Naive B cell (primary cell): ENCODE measurements at regions not wholly inside any gene's neighbourhood (a gene's known extent, or its start where the extent isn't known, plus 50 kb on each side); places are given as distances from the start of the nearest gene placed in this dataset.

ENCODE experiments used
- ATAC-seq, 2 donors: fragments of 150-1000 bp; cut with Tn5 transposase; 2 replicates each; pipeline ENCODE4 v1.10.0; 2021; ENCODE audit warnings: low read depth in 2 of 2, mild to moderate bottlenecking in 2 of 2, moderate library complexity in 2 of 2
- DNase-seq: peaks from one replicate; pipeline ENCODE4 v3.0.0; 2022
- H3K27ac Mint-ChIP-seq, 6 donors: one replicate each; pipeline ENCODE4 v1.8.0; 2020 to 2022; ENCODE audit warnings: mild to moderate bottlenecking in 6 of 6, mixed read lengths in 6 of 6, moderate library complexity in 5 of 6, inconsistent platforms in 2 of 6
- H3K27me3 Mint-ChIP-seq, 3 donors: one replicate each; pipeline ENCODE4 v1.8.0; 2021 to 2022; ENCODE audit warnings: mixed read lengths in 3 of 3, mild to moderate bottlenecking in 1 of 3
- H3K36me3 Mint-ChIP-seq, 2 donors: one replicate each; pipeline ENCODE4 v1.8.0; 2020 to 2022; ENCODE audit warnings: mixed read lengths in 2 of 2, inconsistent platforms in 1 of 2, mild to moderate bottlenecking in 1 of 2
- H3K4me1 Mint-ChIP-seq, 3 donors: one replicate each; pipeline ENCODE4 v1.8.0; 2020 to 2022; ENCODE audit warnings: mixed read lengths in 3 of 3, inconsistent platforms in 1 of 3, mild to moderate bottlenecking in 1 of 3, moderate library complexity in 1 of 3
- H3K4me3 Mint-ChIP-seq, 8 donors: one replicate each; pipeline ENCODE4 v1.8.0; 2020 to 2022; ENCODE audit warnings: mild to moderate bottlenecking in 8 of 8, mixed read lengths in 8 of 8, moderate library complexity in 8 of 8, inconsistent platforms in 2 of 8
- H3K9me3 Mint-ChIP-seq, 7 donors: one replicate each; pipeline ENCODE4 v1.8.0; 2020 to 2022; ENCODE audit warnings: mixed read lengths in 7 of 7, mild to moderate bottlenecking in 5 of 7, inconsistent platforms in 2 of 7, moderate library complexity in 1 of 7

GRCh38 chr3:194277104-194277785 lies 73.9 kb downstream of the CPN2 start:
- no peak for DNase-seq
- H3K36me3 Mint-ChIP-seq, result no peaks in the 10 kb centered on the region
- no peak for ATAC-seq
- H3K27ac Mint-ChIP-seq, result no peak overlapping the region
- peaks cover 5 to 9% (median 7%) of the 10 kb centered on the region in 3 donors for H3K4me1 Mint-ChIP-seq
- H3K4me3 Mint-ChIP-seq, result no peak overlapping the region
- H3K9me3 Mint-ChIP-seq, result no peaks in the 10 kb centered on the region
- H3K27me3 Mint-ChIP-seq, result peaks cover 23 to 63% (median 63%) of the 10 kb centered on the region in 3 donors

- no peak overlapping the region for H3K4me3 Mint-ChIP-seq
- ATAC-seq, result no peak
- H3K36me3 Mint-ChIP-seq, result no peaks in the 10 kb centered on the region
- peaks cover 6 to 9% (median 7%) of the 10 kb centered on the region in 3 donors for H3K4me1 Mint-ChIP-seq
- DNase-seq, result no peak
- H3K9me3 Mint-ChIP-seq, result no peaks in the 10 kb centered on the region
- peaks cover 28 to 63% (median 63%) of the 10 kb centered on the region in 3 donors for H3K27me3 Mint-ChIP-seq
- no peak overlapping the region for H3K27ac Mint-ChIP-seq
Observed at GRCh38 chr3:194277786-194278130, 73.4 kb downstream of the CPN2 start.

DNA sequence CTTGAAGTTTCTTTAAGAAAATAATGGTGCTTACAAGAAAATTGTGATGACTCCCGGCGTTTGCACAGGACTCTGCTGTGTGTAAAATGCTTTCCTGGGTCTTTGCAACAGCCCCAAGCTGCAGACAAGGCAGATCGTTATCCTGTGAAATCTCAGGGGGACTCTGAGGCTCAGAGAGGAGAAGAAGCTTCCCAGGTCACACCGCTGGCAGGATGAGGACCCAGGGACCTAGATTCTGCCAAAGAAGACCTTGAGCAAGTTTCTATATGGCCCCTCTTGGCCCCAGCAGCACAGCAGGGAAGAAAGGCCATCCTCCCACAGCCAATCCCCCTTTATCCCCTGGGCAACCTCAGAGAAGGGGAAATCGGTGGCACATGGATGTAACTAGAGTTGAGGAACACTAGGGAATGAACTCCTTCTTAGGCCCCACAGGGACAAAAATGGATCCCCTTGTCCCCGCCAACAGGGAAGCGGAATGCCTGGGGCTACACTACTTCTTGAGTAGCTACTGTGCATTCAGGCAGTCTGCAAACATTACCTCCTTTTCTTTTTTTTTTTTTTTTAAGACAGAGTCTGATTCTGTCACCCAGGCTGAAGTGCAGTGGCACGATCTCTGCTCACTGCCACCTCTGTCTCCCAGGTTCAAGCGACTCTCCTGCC lies 72.8 kb downstream of the CPN2 start:
- Mint-ChIP-seq H3K4me3 (no peak overlapping the region), H3K36me3 (no peaks in the 10 kb centered on the region), H3K27me3 (peaks cover 29 to 65% (median 61%) of the 10 kb centered on the region in 3 donors), H3K9me3 (no peaks in the 10 kb centered on the region), H3K27ac (peak overlapping the region in 1 of 6 donors; percentile 41), H3K4me1 (peaks cover 7 to 9% (median 8%) of the 10 kb centered on the region in 3 donors)
- no peak for ATAC-seq
- DNase-seq, result no peak

GRCh38 chr3:194279101-194279500 lies 72.0 kb downstream of the CPN2 start:
- no peak overlapping the region for H3K27ac Mint-ChIP-seq
- DNase-seq (no peak), ATAC-seq (no peak)
- H3K27me3 Mint-ChIP-seq, result peaks cover 33 to 67% (median 58%) of the 10 kb centered on the region in 3 donors
- H3K4me3 Mint-ChIP-seq, result no peak overlapping the region
- no peaks in the 10 kb centered on the region for H3K36me3 Mint-ChIP-seq
- peaks cover 7 to 9% (median 8%) of the 10 kb centered on the region in 3 donors for H3K4me1 Mint-ChIP-seq
- no peaks in the 10 kb centered on the region for H3K9me3 Mint-ChIP-seq

DNA sequence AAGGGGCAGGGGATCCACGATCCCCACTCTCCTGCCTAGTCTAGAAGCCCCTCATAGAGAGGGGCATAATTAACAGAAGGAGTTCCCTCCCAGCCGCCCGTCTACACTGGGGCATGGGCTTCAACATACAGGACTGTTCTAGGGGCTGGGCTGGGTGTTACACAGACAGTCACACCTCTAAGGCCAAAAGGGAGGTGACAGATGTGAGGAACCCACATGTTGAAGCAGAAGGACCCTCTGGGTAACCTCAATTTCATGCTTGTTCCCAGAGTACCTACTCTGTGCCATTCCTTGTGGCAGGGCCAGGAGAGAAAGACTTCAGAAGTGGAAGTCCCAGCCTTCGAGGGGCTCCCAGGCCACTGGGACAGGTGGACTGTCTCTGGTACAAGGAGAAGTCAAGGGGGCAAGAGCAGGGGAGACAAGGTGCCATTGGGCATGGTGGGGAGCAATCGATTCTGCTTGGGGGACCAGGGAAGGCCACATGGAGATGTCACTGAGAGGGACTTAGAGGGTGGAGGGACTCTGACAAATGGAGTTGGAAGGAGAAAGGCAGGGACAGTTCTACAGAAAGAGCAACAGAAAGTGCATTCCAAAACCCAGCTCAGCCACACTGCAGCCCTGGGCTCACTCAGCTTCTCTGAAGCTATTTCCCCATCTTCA lies 71.3 kb downstream of the CPN2 start:
- no peak for ATAC-seq
- no peaks in the 10 kb centered on the region for H3K9me3 Mint-ChIP-seq
- H3K4me3 Mint-ChIP-seq, result no peak overlapping the region
- H3K27ac Mint-ChIP-seq, result no peak overlapping the region
- peaks cover 32 to 64% (median 53%) of the 10 kb centered on the region in 3 donors for H3K27me3 Mint-ChIP-seq
- H3K36me3 Mint-ChIP-seq, result no peaks in the 10 kb centered on the region
- no peak for DNase-seq
- peaks cover 6 to 8% (median 6%) of the 10 kb centered on the region in 3 donors for H3K4me1 Mint-ChIP-seq

GRCh38 chr3:194280777-194281176 lies 70.4 kb downstream of the CPN2 start:
- Mint-ChIP-seq H3K27ac (no peak overlapping the region), H3K27me3 (peaks cover 26 to 55% (median 46%) of the 10 kb centered on the region in 3 donors), H3K4me1 (peaks cover 0 to 4% (median 0%) of the 10 kb centered on the region in 3 donors), H3K4me3 (no peak overlapping the region), H3K9me3 (no peaks in the 10 kb centered on the region), H3K36me3 (no peaks in the 10 kb centered on the region)
- DNase-seq (no peak), ATAC-seq (no peak)

DNA sequence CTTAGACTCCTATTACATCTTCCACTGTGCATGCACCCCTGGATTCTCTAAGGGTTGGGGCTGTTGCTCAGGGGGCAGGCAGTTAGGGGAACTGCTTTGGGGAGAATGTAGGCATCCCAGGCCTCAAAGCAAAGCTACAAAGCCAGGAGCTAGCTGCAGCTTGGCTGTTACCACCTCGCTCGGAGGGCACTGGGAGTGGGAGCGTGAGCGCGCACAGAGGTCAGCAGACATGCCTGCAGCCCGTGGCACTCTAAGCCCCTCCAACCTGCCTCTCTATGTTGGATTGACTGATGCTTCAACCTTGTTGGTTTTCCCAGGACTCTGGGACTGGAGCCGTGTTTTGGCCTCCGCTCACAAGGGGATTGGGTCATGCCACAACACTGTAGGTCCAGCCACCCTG lies 69.8 kb downstream of the CPN2 start:
- Mint-ChIP-seq H3K9me3 (no peaks in the 10 kb centered on the region), H3K36me3 (no peaks in the 10 kb centered on the region), H3K27me3 (peaks cover 26 to 50% (median 46%) of the 10 kb centered on the region in 3 donors), H3K4me3 (no peak overlapping the region), H3K27ac (peak overlapping the region in 1 of 6 donors; percentile 21), H3K4me1 (peaks cover 0 to 4% (median 0%) of the 10 kb centered on the region in 3 donors)
- no peak for ATAC-seq
- DNase-seq, result no peak

DNA sequence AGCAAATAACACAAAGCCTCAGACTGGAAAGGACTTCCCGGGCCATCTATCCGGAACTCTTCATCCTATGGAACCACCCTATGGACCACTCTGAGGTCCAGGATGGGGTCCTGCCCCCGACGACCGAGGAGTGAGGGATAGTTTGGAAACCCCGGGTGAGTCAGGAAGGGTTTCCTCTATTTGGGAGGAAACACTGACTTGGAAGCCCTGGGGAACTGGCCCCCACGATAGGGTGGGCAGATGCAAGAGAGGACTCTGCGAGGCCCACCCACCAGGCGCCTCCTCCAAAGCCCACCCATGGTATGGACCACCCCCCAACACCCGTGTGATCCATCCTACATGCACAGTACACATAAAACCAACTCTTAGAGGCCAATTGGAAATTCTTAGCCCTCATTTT lies 69.4 kb downstream of the CPN2 start:
- H3K4me3 Mint-ChIP-seq, result no peak overlapping the region
- no peaks in the 10 kb centered on the region for H3K36me3 Mint-ChIP-seq
- ATAC-seq, result no peak
- no peak overlapping the region for H3K27ac Mint-ChIP-seq
- DNase-seq, result no peak
- H3K9me3 Mint-ChIP-seq, result no peaks in the 10 kb centered on the region
- H3K27me3 Mint-ChIP-seq, result peaks cover 26 to 49% (median 46%) of the 10 kb centered on the region in 3 donors
- peaks cover 0 to 4% (median 0%) of the 10 kb centered on the region in 3 donors for H3K4me1 Mint-ChIP-seq

- Mint-ChIP-seq H3K4me1 (peaks cover 0 to 4% (median 0%) of the 10 kb centered on the region in 3 donors), H3K9me3 (no peaks in the 10 kb centered on the region), H3K36me3 (no peaks in the 10 kb centered on the region), H3K27ac (peak overlapping the region in 1 of 6 donors; percentile 55), H3K27me3 (peaks cover 31 to 48% (median 42%) of the 10 kb centered on the region in 3 donors), H3K4me3 (no peak overlapping the region)
- DNase-seq, result no peak
- no peak for ATAC-seq
Observed at GRCh38 chr3:194282436-194283122, 68.5 kb downstream of the CPN2 start.

GRCh38 chr3:194283221-194284006 lies 67.7 kb downstream of the CPN2 start:
- no peaks in the 10 kb centered on the region for H3K9me3 Mint-ChIP-seq
- DNase-seq (no peak), ATAC-seq (no peak)
- H3K27me3 Mint-ChIP-seq, result peaks cover 37 to 44% (median 38%) of the 10 kb centered on the region in 3 donors
- no peaks in the 10 kb centered on the region for H3K36me3 Mint-ChIP-seq
- H3K4me3 Mint-ChIP-seq, result no peak overlapping the region
- H3K4me1 Mint-ChIP-seq, result peaks cover 0 to 6% (median 4%) of the 10 kb centered on the region in 3 donors
- peak overlapping the region in 1 of 6 donors; percentile 87 for H3K27ac Mint-ChIP-seq

DNA sequence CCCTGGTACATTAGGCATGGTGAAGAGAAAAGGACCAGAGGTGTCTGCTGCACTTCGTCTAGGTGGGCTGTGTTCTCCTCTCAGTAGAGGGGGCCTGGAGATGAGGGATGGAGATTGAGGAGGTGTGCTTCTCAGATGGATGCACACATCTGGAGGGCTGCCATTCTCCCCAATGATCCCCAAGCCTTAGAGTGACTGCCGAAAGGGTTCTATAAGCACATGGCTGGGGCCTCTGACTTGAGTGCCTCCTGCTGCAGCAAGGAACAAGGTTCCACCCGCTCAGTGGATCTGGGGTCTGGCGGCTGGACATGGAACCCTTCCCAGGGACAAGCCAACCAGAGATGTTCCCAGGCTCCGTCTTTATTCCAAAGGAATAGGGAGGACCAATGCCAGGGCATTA lies 66.8 kb downstream of the CPN2 start:
- Mint-ChIP-seq H3K27me3 (peaks cover 40 to 41% (median 41%) of the 10 kb centered on the region in 3 donors), H3K9me3 (no peaks in the 10 kb centered on the region), H3K4me1 (peaks cover 0 to 6% (median 4%) of the 10 kb centered on the region in 3 donors), H3K27ac (no peak overlapping the region), H3K36me3 (no peaks in the 10 kb centered on the region), H3K4me3 (no peak overlapping the region)
- DNase-seq (no peak), ATAC-seq (no peak)

GRCh38 chr3:194285024-194285849 lies 65.9 kb downstream of the CPN2 start:
- DNase-seq (no peak), ATAC-seq (no peak)
- H3K27ac Mint-ChIP-seq, result no peak overlapping the region
- H3K4me3 Mint-ChIP-seq, result no peak overlapping the region
- peaks cover 0 to 6% (median 4%) of the 10 kb centered on the region in 3 donors for H3K4me1 Mint-ChIP-seq
- H3K36me3 Mint-ChIP-seq, result no peaks in the 10 kb centered on the region
- peaks cover 0 to 4% (median 0%) of the 10 kb centered on the region in 7 donors for H3K9me3 Mint-ChIP-seq
- H3K27me3 Mint-ChIP-seq, result peaks cover 31 to 43% (median 36%) of the 10 kb centered on the region in 3 donors
